Mucosa of descending colon (tissue), 3 donors: ENCODE measurements at regions not wholly inside any gene's neighbourhood (a gene's known extent, or its start where the extent isn't known, plus 50 kb on each side); places are given as distances from the start of the nearest gene placed in this dataset.

Experiments used
- ATAC-seq: fragments of 200-7000 bp; cut with Tn5 transposase; one replicate; pipeline ENCODE4 v1.9.1; 2020; ENCODE audit warnings: mild to moderate bottlenecking, moderate library complexity
- DNase-seq, 3 donors: peaks; one replicate each; pipeline ENCODE4 v3.0.0-alpha.2; 2020
- H3K36me3 ChIP-seq: fragments of 200-600 bp; one replicate; pipeline ENCODE4 v1.8.0; 2021; ENCODE audit warnings: low read depth, mild to moderate bottlenecking
- H3K4me1 ChIP-seq: fragments of 200-600 bp; one replicate; pipeline ENCODE4 v1.8.0; 2021; ENCODE audit warnings: low read depth, mild to moderate bottlenecking
- H3K4me3 ChIP-seq: fragments of 200-600 bp; one replicate; pipeline ENCODE4 v1.8.0; 2021; ENCODE audit warnings: mild to moderate bottlenecking
- H3K9me3 ChIP-seq: fragments of 200-600 bp; one replicate; pipeline ENCODE4 v1.8.0; 2021; ENCODE audit warnings: mild to moderate bottlenecking
- CTCF ChIP-seq: fragments of 200-600 bp; IDR thresholded peaks from one replicate; pipeline ENCODE4 v1.8.0; 2022; ENCODE audit warnings: antibody characterized with exemption, mild to moderate bottlenecking
- intact Hi-C, 2 donors: fragments of 100-400 bp; cut with DNase I in 1 of 2; cut with micrococcal nuclease in 1 of 2; formaldehyde crosslinking; loops; one replicate each; pipeline versions ENCODE4 v1.11.0 to v1.11.1; 2022; cut with DNase I, micrococcal nuclease
- donor health status: DM: no; HTN: no; CAD: no; lungs with moderate emphysema.
- donor health status: DM: no; HTN: no; CAD: no.
- donor health status: DM: no; HTN: yes; CAD: no.

DNA sequence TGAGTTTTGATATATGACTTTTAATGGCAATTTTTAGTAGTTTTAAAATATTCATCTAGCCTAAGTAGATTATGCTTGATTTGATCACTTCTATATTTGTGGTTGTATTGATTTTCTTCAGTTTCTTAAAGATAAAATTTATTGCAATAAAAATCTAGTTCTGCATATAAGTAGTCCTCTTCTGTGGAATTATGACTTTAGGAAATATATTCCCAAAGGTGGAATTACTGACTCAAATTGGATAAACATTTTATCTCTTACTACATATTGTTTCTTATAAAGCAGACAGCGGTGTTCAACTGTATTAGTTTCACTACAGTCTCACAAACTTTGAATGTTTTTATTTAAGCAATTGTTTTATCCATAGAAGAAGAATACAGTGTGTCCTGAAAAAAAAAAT is 883.0 kb upstream of the SEMA6A start:
- intact Hi-C loops: no loop called here
- TF ChIP-seq CTCF: no peak
- DNase-seq (no peak), ATAC-seq (no peak)
- H3K4me3 ChIP-seq: no peak overlapping the region
- no peaks in the 10 kb centered on the region for H3K9me3 ChIP-seq
- H3K4me1 ChIP-seq: no peaks in the 10 kb centered on the region
- no peaks in the 10 kb centered on the region for H3K36me3 ChIP-seq

DNA sequence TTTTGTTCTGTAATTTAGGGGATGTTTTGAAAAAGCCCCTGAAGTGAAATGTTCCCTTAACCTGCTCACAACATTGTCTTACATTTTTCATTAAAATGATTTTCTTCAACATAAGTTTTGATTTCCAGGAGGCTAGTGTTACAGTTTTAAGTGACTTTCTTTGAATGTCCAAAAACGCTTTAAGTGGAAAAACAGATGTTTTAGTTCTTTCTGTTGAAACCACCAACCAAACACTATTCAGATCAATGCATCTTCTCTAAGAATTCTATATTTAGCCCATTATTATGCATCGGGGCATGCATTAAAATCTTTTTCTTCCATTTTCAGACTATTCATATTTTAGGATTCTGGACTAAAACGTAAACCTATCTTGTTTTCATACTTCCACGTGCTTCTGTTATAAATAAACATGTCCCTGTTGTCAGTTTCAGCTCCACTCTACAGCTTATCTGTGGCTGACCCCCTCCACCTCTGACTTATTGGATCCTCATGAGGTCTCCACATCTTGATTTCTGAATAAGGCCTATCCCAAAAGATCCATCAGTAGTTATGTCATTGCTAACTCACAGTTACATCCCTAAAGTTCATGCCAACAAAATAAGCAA is 882.3 kb upstream of the SEMA6A start:
- H3K4me1 ChIP-seq: no peaks in the 10 kb centered on the region
- no peak for DNase-seq
- no peak for ATAC-seq
- H3K4me3 ChIP-seq: no peak overlapping the region
- no peak for TF ChIP-seq CTCF
- H3K36me3 ChIP-seq: no peaks in the 10 kb centered on the region
- H3K9me3 ChIP-seq: no peaks in the 10 kb centered on the region
- intact Hi-C loops: no loop called here

DNA sequence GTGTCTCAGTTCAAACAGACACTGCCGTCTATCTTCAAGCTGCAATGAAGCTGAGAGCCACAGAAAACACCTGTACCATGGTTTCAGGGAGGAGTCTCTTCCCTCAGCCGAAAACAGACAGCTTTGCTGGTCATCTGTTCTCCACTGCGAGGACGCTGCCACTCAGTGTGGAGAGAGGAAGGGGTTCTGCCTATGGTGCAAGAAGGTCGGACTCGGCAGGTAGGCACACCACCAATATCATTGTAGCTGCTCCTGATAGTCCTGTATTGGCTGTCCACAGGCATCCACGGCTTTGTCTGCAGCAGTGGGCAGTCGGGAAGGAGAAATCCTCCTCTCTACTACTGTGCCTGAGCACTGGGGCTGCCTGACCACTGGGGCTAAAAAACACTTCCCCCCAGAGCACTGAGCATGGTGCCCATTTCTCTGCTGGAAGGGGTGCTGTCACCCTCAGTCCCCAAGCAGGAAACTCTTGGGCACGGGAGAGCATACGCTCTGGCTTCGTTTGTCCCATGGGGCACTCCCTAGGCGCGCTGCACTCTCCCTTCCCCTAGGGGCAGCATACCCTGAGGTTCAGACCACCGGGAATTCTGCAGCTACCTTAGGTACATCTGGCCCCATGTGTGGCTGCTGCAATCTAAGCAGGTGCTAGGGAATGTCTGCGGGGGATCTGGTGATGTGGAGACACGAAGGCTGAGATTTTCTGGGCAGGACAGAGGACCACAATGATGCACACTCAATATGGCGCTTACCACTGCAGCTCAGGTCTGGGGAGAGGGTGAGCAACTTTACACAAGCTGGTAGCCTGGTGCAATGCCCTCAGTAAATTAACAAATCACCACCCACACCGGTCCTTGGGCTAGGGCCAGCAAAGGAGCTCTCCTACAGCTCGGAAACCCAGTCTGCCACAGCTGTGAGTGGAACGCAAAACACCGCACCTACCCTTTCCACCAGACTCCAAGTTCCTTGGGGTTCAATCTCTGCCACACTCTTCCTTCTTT is 880.9 kb upstream of the SEMA6A start:
- no peaks in the 10 kb centered on the region for H3K9me3 ChIP-seq
- ATAC-seq (peak; percentile 89), DNase-seq (peak; percentile 52 to 72 (median 61))
- intact Hi-C loops: no loop called here
- H3K4me3 ChIP-seq: peak overlapping the region; percentile 19
- no peaks in the 10 kb centered on the region for H3K36me3 ChIP-seq
- no peak for TF ChIP-seq CTCF
- no peaks in the 10 kb centered on the region for H3K4me1 ChIP-seq

DNA sequence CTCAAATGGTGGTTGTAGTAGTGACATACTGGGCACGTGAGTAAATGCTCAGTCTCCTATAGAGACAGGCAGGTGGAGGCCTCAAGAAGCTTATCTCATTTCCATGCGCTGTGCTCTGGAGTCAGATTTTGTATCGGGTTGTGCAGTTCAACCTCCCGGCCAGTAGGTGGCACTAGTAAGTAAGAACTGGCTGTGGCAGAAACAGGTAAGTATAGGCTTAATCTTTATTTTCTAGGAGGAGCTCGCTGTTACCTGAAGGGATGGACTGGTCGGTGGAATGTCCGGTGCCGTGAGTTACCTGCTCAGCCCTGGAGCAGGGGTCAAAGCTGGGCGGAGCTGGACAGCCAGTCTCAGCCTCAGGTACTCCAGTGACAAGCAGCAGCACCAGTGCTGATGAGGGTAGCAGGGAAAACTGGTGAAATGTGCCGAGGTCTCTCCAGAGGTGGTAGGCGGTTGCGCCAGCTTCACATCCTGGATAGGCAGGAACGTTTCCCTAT is 880.1 kb upstream of the SEMA6A start:
- Histone ChIP-seq H3K36me3 (no peaks in the 10 kb centered on the region), H3K4me3 (peak overlapping the region; percentile 19), H3K4me1 (no peaks in the 10 kb centered on the region), H3K9me3 (no peaks in the 10 kb centered on the region)
- DNase-seq (peak; percentile 58 to 78 (median 76)), ATAC-seq (peak; percentile 95)
- TF ChIP-seq CTCF: peak; percentile 67
- intact Hi-C loops: no loop called here

DNA sequence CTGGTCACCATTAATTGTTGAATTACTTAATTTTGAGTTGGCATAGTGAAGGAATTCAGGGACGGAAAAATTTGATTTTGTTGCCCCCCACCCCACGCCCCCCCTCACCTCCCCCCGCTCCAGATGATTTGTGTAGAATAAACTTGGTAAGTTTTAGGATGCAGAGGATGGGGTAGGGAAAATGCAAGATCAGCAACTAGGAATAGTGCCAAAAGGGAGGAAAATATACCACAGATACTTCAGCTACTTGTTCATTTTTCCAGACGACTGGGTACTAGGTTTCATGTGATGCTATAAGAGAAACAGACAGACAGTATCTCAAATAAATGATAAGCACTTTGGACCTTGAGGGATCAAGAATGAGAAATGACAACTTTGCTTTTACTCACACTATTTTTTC is 862.2 kb upstream of the SEMA6A start:
- DNase-seq (no peak), ATAC-seq (no peak)
- Histone ChIP-seq H3K9me3 (no peaks in the 10 kb centered on the region), H3K4me3 (no peak overlapping the region), H3K36me3 (no peaks in the 10 kb centered on the region), H3K4me1 (no peaks in the 10 kb centered on the region)
- intact Hi-C loops: no loop called here
- no peak for TF ChIP-seq CTCF
